ENCODE measurements at regions not wholly inside any gene's neighbourhood (a gene's known extent, or its start where the extent isn't known, plus 50 kb on each side); places are given as distances from the start of the nearest gene placed in this dataset.

GRCh38 chr5:29845206-29845605 lies 1348.3 kb upstream of the CDH6 start:
- no peak for TF ChIP-seq CTCF (IDR thresholded peaks at IDR 0.05; ENCODE audit: extremely low read depth, low read depth, low read length)

GRCh38 chr5:29833394-29833793 lies 1360.1 kb upstream of the CDH6 start:
- TF ChIP-seq CTCF (IDR thresholded peaks at IDR 0.05; ENCODE audit: extremely low read depth, low read depth, low read length), result no peak

More at GRCh38 chr5:29845206-29845605, 1348.3 kb upstream of the CDH6 start:
- Histone ChIP-seq H3K4me3 (ENCODE audit: insufficient read depth, low read length) (no peak overlapping the region), H3K79me2 (ENCODE audit: insufficient read depth, low read length) (no peaks in the 10 kb centered on the region), H3K36me3 (ENCODE audit: insufficient read depth, low read length) (no peaks in the 10 kb centered on the region), H4K20me1 (ENCODE audit: insufficient read depth, low read length) (no peaks in the 10 kb centered on the region), H3K27me3 (ENCODE audit: insufficient read depth, low read length) (no peaks in the 10 kb centered on the region), H3K4me2 (ENCODE audit: insufficient read depth, low read length) (no peak overlapping the region), H3K27ac (ENCODE audit: low read depth, low read length) (no peak overlapping the region), H3K4me1 (ENCODE audit: insufficient read depth, low read length) (no peaks in the 10 kb centered on the region), H2AFZ (ENCODE audit: low read length) (no peak overlapping the region), H3K9me3 (ENCODE audit: low read depth, low read length) (peaks cover 3% of the 10 kb centered on the region)
- peak; percentile 27 for DNase-seq (ENCODE audit: insufficient read length, low spot score, missing footprints)

GRCh38 chr5:29822521-29822920 lies 1371.0 kb upstream of the CDH6 start:
- Histone ChIP-seq H3K4me2 (ENCODE audit: insufficient read depth, low read length) (no peak overlapping the region), H3K9me3 (ENCODE audit: low read depth, low read length) (peaks cover 3% of the 10 kb centered on the region), H3K27ac (ENCODE audit: low read depth, low read length) (no peak overlapping the region), H3K4me3 (ENCODE audit: insufficient read depth, low read length) (no peak overlapping the region), H3K4me1 (ENCODE audit: insufficient read depth, low read length) (no peaks in the 10 kb centered on the region), H4K20me1 (ENCODE audit: insufficient read depth, low read length) (no peaks in the 10 kb centered on the region), H3K36me3 (ENCODE audit: insufficient read depth, low read length) (no peaks in the 10 kb centered on the region), H3K27me3 (ENCODE audit: insufficient read depth, low read length) (no peaks in the 10 kb centered on the region), H3K79me2 (ENCODE audit: insufficient read depth, low read length) (no peaks in the 10 kb centered on the region), H2AFZ (ENCODE audit: low read length) (no peak overlapping the region)
- no peak for TF ChIP-seq CTCF (IDR thresholded peaks at IDR 0.05; ENCODE audit: extremely low read depth, low read depth, low read length)
- DNase-seq (ENCODE audit: insufficient read length, low spot score, missing footprints), result no peak

More at GRCh38 chr5:29833394-29833793, 1360.1 kb upstream of the CDH6 start:
- Histone ChIP-seq H3K79me2 (ENCODE audit: insufficient read depth, low read length) (no peaks in the 10 kb centered on the region), H3K27me3 (ENCODE audit: insufficient read depth, low read length) (no peaks in the 10 kb centered on the region), H3K9me3 (ENCODE audit: low read depth, low read length) (no peaks in the 10 kb centered on the region), H3K4me2 (ENCODE audit: insufficient read depth, low read length) (no peak overlapping the region), H3K27ac (ENCODE audit: low read depth, low read length) (no peak overlapping the region), H3K4me3 (ENCODE audit: insufficient read depth, low read length) (no peak overlapping the region), H3K4me1 (ENCODE audit: insufficient read depth, low read length) (no peaks in the 10 kb centered on the region), H2AFZ (ENCODE audit: low read length) (no peak overlapping the region), H4K20me1 (ENCODE audit: insufficient read depth, low read length) (no peaks in the 10 kb centered on the region), H3K36me3 (ENCODE audit: insufficient read depth, low read length) (no peaks in the 10 kb centered on the region)
- no peak for DNase-seq (ENCODE audit: insufficient read length, low spot score, missing footprints)

- H3K27ac ChIP-seq (ENCODE audit: low read depth, low read length), result no peak overlapping the region
- peaks cover 3% of the 10 kb centered on the region for H3K9me3 ChIP-seq (ENCODE audit: low read depth, low read length)
- no peaks in the 10 kb centered on the region for H4K20me1 ChIP-seq (ENCODE audit: insufficient read depth, low read length)
- no peaks in the 10 kb centered on the region for H3K4me1 ChIP-seq (ENCODE audit: insufficient read depth, low read length)
- TF ChIP-seq CTCF (IDR thresholded peaks at IDR 0.05; ENCODE audit: extremely low read depth, low read depth, low read length), result no peak
- no peaks in the 10 kb centered on the region for H3K79me2 ChIP-seq (ENCODE audit: insufficient read depth, low read length)
- no peak overlapping the region for H2AFZ ChIP-seq (ENCODE audit: low read length)
- no peak for DNase-seq (ENCODE audit: insufficient read length, low spot score, missing footprints)
- no peaks in the 10 kb centered on the region for H3K27me3 ChIP-seq (ENCODE audit: insufficient read depth, low read length)
- H3K4me3 ChIP-seq (ENCODE audit: insufficient read depth, low read length), result no peak overlapping the region
- H3K4me2 ChIP-seq (ENCODE audit: insufficient read depth, low read length), result no peak overlapping the region
- H3K36me3 ChIP-seq (ENCODE audit: insufficient read depth, low read length), result no peaks in the 10 kb centered on the region
Observed at GRCh38 chr5:29811914-29812679, 1381.4 kb upstream of the CDH6 start.

Measured in osteoblast (primary cell).